Activated CD8-positive, alpha-beta memory T cell treated with anti-CD3 and anti-CD28 coated beads, Interleukin-2, amount 10 ng/mL, durations not matched to agents 7 days and 5 days (primary cell): ENCODE measurements at regions not wholly inside any gene's neighbourhood (a gene's known extent, or its start where the extent isn't known, plus 50 kb on each side); places are given as distances from the start of the nearest gene placed in this dataset.

Experiments used
- ATAC-seq: fragments of 150-1000 bp; cut with Tn5 transposase; one replicate; pipeline ENCODE4 v1.10.0; 2021; ENCODE audit warnings: moderate library complexity
- CTCF ChIA-PET: fragments of 350-600 bp; sonication (Branson Sonifier 250); formaldehyde crosslinking; loops from one replicate; lab custom pipeline; 2021; ENCODE audit warnings: antibody characterized with exemption; lab: Charles Lee
- DNase-seq: peaks from one replicate; pipeline ENCODE4 v3.0.0-alpha.2; 2020
- H3K27ac Mint-ChIP-seq: one replicate; pipeline ENCODE4 v1.8.0; 2021; ENCODE audit warnings: mild to moderate bottlenecking, mixed read lengths
- H3K27me3 Mint-ChIP-seq: one replicate; pipeline ENCODE4 v1.8.0; 2021; ENCODE audit warnings: mixed read lengths
- H3K36me3 Mint-ChIP-seq: one replicate; pipeline ENCODE4 v1.8.0; 2021; ENCODE audit warnings: mild to moderate bottlenecking, mixed read lengths
- H3K4me1 Mint-ChIP-seq: one replicate; pipeline ENCODE4 v1.8.0; 2021; ENCODE audit warnings: mixed read lengths
- H3K4me3 Mint-ChIP-seq: one replicate; pipeline ENCODE4 v1.8.0; 2021; ENCODE audit warnings: mild to moderate bottlenecking, moderate library complexity, mixed read lengths
- H3K9me3 Mint-ChIP-seq: one replicate; pipeline ENCODE4 v1.8.0; 2022; ENCODE audit warnings: low read depth, mixed read lengths

- Mint-ChIP-seq H3K27ac (no peak overlapping the region), H3K27me3 (no peaks in the 10 kb centered on the region), H3K36me3 (no peaks in the 10 kb centered on the region), H3K4me3 (no peak overlapping the region), H3K4me1 (no peaks in the 10 kb centered on the region), H3K9me3 (no peaks in the 10 kb centered on the region)
- no peak for ATAC-seq
- CTCF ChIA-PET: no interaction called here
- no peak for DNase-seq
These were observed 85.2 kb upstream of the POU3F3 start for GRCh38 chr2:104768694-104769093.

DNA sequence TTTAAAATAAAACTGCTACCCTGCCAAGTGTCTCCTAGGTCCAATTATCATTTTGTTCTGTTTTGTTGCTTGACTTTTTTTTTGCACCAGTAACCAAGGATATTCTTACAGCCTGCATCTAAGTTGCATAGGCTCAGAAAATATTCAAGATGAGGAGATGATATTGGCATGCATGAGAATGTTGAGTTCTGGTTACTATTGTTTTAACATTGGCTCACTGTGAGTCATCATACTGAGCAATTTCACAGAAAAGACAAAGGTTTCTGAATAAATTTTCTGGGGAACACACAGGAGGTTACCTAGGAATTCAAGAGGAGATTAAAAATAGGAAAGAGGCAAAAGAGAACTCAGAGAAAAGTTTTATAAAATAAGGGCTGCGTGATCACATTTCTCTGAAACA lies 84.8 kb upstream of the POU3F3 start:
- CTCF ChIA-PET: no interaction called here
- H3K4me1 Mint-ChIP-seq: no peaks in the 10 kb centered on the region
- ATAC-seq (no peak), DNase-seq (no peak)
- no peak overlapping the region for H3K27ac Mint-ChIP-seq
- no peaks in the 10 kb centered on the region for H3K9me3 Mint-ChIP-seq
- H3K4me3 Mint-ChIP-seq: no peak overlapping the region
- H3K36me3 Mint-ChIP-seq: no peaks in the 10 kb centered on the region
- H3K27me3 Mint-ChIP-seq: no peaks in the 10 kb centered on the region

DNA sequence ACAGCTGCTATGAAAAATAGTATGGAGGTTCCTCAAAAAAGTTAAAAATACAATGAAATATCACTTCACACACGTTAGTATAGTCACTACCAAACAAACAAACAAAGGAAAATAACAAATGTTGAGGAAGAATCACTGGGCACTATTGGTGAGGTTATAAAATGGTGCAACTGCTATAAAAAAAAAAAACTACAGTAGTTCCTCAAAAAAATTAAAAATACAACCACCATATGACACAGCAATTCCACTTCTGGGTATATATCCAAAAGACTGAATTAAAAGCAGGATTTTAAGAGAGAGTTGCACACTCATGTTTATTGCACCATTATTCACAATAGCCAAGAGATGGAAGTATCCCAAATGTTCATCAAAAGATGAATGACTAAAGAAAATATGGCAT lies 80.9 kb upstream of the POU3F3 start:
- no peak overlapping the region for H3K4me3 Mint-ChIP-seq
- no peaks in the 10 kb centered on the region for H3K36me3 Mint-ChIP-seq
- ATAC-seq (no peak), DNase-seq (no peak)
- CTCF ChIA-PET: no interaction called here
- H3K9me3 Mint-ChIP-seq: no peaks in the 10 kb centered on the region
- no peaks in the 10 kb centered on the region for H3K4me1 Mint-ChIP-seq
- H3K27ac Mint-ChIP-seq: no peak overlapping the region
- H3K27me3 Mint-ChIP-seq: no peaks in the 10 kb centered on the region

GRCh38 chr2:104774631-104775030 lies 79.3 kb upstream of the POU3F3 start:
- Mint-ChIP-seq H3K9me3 (no peaks in the 10 kb centered on the region), H3K4me1 (no peaks in the 10 kb centered on the region), H3K27ac (no peak overlapping the region), H3K36me3 (no peaks in the 10 kb centered on the region), H3K4me3 (no peak overlapping the region), H3K27me3 (no peaks in the 10 kb centered on the region)
- ATAC-seq (no peak), DNase-seq (no peak)
- CTCF ChIA-PET: no interaction called here

GRCh38 chr2:104777721-104778120 lies 76.2 kb upstream of the POU3F3 start:
- Mint-ChIP-seq H3K9me3 (no peaks in the 10 kb centered on the region), H3K36me3 (no peaks in the 10 kb centered on the region), H3K27ac (no peak overlapping the region), H3K4me3 (no peak overlapping the region), H3K27me3 (no peaks in the 10 kb centered on the region), H3K4me1 (no peaks in the 10 kb centered on the region)
- CTCF ChIA-PET: no interaction called here
- no peak for DNase-seq
- no peak for ATAC-seq

GRCh38 chr2:104781151-104781550 lies 72.8 kb upstream of the POU3F3 start:
- CTCF ChIA-PET: no interaction called here

DNA sequence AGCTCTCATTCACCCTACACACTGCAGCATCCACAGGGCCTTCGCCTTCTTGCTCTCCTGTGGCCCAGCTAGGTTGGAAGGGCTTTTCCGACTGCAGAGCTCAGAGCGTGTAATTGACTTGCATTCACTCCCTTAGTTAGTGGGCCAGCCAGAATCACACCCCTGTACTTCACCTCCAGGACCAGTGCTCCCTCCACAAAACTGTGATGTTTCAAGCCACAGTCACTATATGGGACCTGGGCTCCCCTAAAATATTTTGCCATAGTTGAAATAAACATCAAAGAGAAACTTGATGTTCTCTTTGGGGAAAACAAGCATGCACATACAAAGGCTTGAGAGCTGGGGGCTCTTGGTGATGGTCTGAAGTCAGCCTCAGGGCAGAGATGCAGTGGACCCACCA lies 69.7 kb upstream of the POU3F3 start:
- no peaks in the 10 kb centered on the region for H3K36me3 Mint-ChIP-seq
- no peak overlapping the region for H3K27ac Mint-ChIP-seq
- DNase-seq: no peak
- no peaks in the 10 kb centered on the region for H3K9me3 Mint-ChIP-seq
- ATAC-seq: no peak
- no peaks in the 10 kb centered on the region for H3K27me3 Mint-ChIP-seq
- H3K4me1 Mint-ChIP-seq: no peaks in the 10 kb centered on the region
- no peak overlapping the region for H3K4me3 Mint-ChIP-seq
- CTCF ChIA-PET: no interaction called here

More at GRCh38 chr2:104781151-104781550, 72.8 kb upstream of the POU3F3 start:
- Mint-ChIP-seq H3K27ac (no peak overlapping the region), H3K27me3 (no peaks in the 10 kb centered on the region), H3K4me1 (no peaks in the 10 kb centered on the region), H3K36me3 (no peaks in the 10 kb centered on the region), H3K9me3 (no peaks in the 10 kb centered on the region), H3K4me3 (no peak overlapping the region)
- DNase-seq (no peak), ATAC-seq (no peak)

GRCh38 chr2:104786204-104786603 lies 67.7 kb upstream of the POU3F3 start:
- Mint-ChIP-seq H3K4me3 (no peak overlapping the region), H3K36me3 (no peaks in the 10 kb centered on the region), H3K4me1 (no peaks in the 10 kb centered on the region), H3K27ac (no peak overlapping the region), H3K27me3 (no peaks in the 10 kb centered on the region), H3K9me3 (no peaks in the 10 kb centered on the region)
- CTCF ChIA-PET: no interaction called here
- no peak for DNase-seq
- ATAC-seq: no peak

DNA sequence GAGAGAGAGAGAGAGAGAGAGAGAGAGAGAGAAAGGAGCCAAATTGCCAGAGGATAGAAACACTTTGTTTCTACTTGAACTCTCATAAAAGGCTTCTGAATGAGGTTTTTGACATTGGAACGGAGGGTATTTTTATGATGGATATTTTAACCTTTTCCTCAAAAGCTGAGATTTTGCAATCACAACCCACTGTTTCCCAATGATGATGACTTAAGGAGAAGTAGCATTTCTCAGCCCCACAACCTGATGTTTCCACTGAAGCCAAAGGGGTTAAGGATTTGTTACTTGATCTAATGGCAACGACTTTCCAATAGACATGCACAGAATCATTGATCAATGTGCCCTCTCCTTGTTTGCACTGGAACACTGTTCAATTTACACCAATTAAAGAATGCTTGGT lies 67.1 kb upstream of the POU3F3 start:
- DNase-seq (no peak), ATAC-seq (no peak)
- Mint-ChIP-seq H3K27ac (no peak overlapping the region), H3K27me3 (no peaks in the 10 kb centered on the region), H3K9me3 (peaks cover 2% of the 10 kb centered on the region), H3K4me1 (no peaks in the 10 kb centered on the region), H3K36me3 (no peaks in the 10 kb centered on the region), H3K4me3 (no peak overlapping the region)
- CTCF ChIA-PET: no interaction called here

- no peak for ATAC-seq
- H3K27me3 Mint-ChIP-seq: no peaks in the 10 kb centered on the region
- peaks cover 3% of the 10 kb centered on the region for H3K9me3 Mint-ChIP-seq
- CTCF ChIA-PET: no interaction called here
- H3K4me3 Mint-ChIP-seq: no peak overlapping the region
- no peaks in the 10 kb centered on the region for H3K4me1 Mint-ChIP-seq
- no peak for DNase-seq
- no peak overlapping the region for H3K27ac Mint-ChIP-seq
- H3K36me3 Mint-ChIP-seq: no peaks in the 10 kb centered on the region
These were observed 66.4 kb upstream of the POU3F3 start for GRCh38 chr2:104787298-104788065.

GRCh38 chr2:104788742-104789455 lies 65.0 kb upstream of the POU3F3 start:
- Mint-ChIP-seq H3K27me3 (no peaks in the 10 kb centered on the region), H3K9me3 (peaks cover 3% of the 10 kb centered on the region), H3K27ac (no peak overlapping the region), H3K4me1 (no peaks in the 10 kb centered on the region), H3K4me3 (no peak overlapping the region), H3K36me3 (no peaks in the 10 kb centered on the region)
- no peak for DNase-seq
- ATAC-seq: no peak
- CTCF ChIA-PET: no interaction called here

- no peak for DNase-seq
- no peaks in the 10 kb centered on the region for H3K27me3 Mint-ChIP-seq
- H3K9me3 Mint-ChIP-seq: peaks cover 3% of the 10 kb centered on the region
- CTCF ChIA-PET: no interaction called here
- no peak for ATAC-seq
- H3K27ac Mint-ChIP-seq: no peak overlapping the region
- H3K4me1 Mint-ChIP-seq: no peaks in the 10 kb centered on the region
- H3K36me3 Mint-ChIP-seq: no peaks in the 10 kb centered on the region
- H3K4me3 Mint-ChIP-seq: no peak overlapping the region
These were observed 63.7 kb upstream of the POU3F3 start for GRCh38 chr2:104790100-104790811.

- CTCF ChIA-PET: no interaction called here
- Mint-ChIP-seq H3K27ac (no peak overlapping the region), H3K9me3 (peaks cover 3% of the 10 kb centered on the region), H3K27me3 (no peaks in the 10 kb centered on the region), H3K4me3 (no peak overlapping the region), H3K4me1 (no peaks in the 10 kb centered on the region), H3K36me3 (no peaks in the 10 kb centered on the region)
- DNase-seq (no peak), ATAC-seq (no peak)
These were observed 62.9 kb upstream of the POU3F3 start for GRCh38 chr2:104790901-104791495.
